Vagina (tissue), 2 donors: ENCODE measurements at regions not wholly inside any gene's neighbourhood (a gene's known extent, or its start where the extent isn't known, plus 50 kb on each side); places are given as distances from the start of the nearest gene placed in this dataset.

Experiments used
- DNase-seq, 2 donors: peaks; one replicate each; pipeline ENCODE4 v3.0.0-alpha.2; 2017; ENCODE audit errors: extremely low spot score in 2 of 2
- H3K27ac ChIP-seq: fragments of 200-600 bp; sonication (generic); one replicate; pipeline ENCODE4 v1.5.1; 2019
- H3K27me3 ChIP-seq: fragments of 200-600 bp; sonication (generic); one replicate; pipeline ENCODE4 v1.5.1; 2019
- H3K36me3 ChIP-seq, 2 donors: fragments of 200-600 bp; sonication (generic); one replicate each; pipeline ENCODE4 v1.5.1; 2017 to 2019
- H3K4me1 ChIP-seq: fragments of 200-600 bp; sonication (generic); one replicate; pipeline ENCODE4 v1.5.1; 2019
- H3K4me3 ChIP-seq, 2 donors: fragments of 200-600 bp; sonication (generic); 1 replicate in 1 of 2; 2 replicates in 1 of 2; pipeline ENCODE4 v1.5.1; 2016 to 2019
- H3K9me3 ChIP-seq: fragments of 200-600 bp; sonication (generic); one replicate; pipeline ENCODE4 v1.5.1; 2019
- CTCF ChIP-seq, 3 experiments: fragments of 450-650 bp in 2 of 3; fragments of 200-600 bp in 1 of 3; sonication (generic) in 1 of 3; IDR thresholded peaks; one replicate each; pipeline ENCODE4 v1.5.1; 2017 to 2019; ENCODE audit warnings: antibody characterized with exemption in 3 of 3, mild to moderate bottlenecking in 2 of 3, moderate library complexity in 2 of 3
- POLR2A ChIP-seq, 2 donors: fragments of 450-650 bp; IDR thresholded peaks; one replicate each; pipeline ENCODE4 v1.6.1; 2017; ENCODE audit warnings: antibody characterized with exemption in 2 of 2, mild to moderate bottlenecking in 2 of 2, moderate library complexity in 2 of 2
- POLR2AphosphoS5 ChIP-seq, 2 donors: sonication (generic); formaldehyde crosslinking; IDR thresholded peaks; one replicate each; pipeline ENCODE4 v1.9.0; 2017; ENCODE audit warnings: antibody characterized with exemption in 2 of 2, mild to moderate bottlenecking in 2 of 2, low read depth in 1 of 2; ENCODE audit not compliant: insufficient read depth in 1 of 2
- intact Hi-C: fragments of 100-400 bp; cut with DNase I; formaldehyde crosslinking; loops from one replicate; pipeline ENCODE4 v1.15.1; 2023

GRCh38 chr1:4468804-4469514 is 185.4 kb upstream of the AJAP1 start:
- H3K4me1 ChIP-seq, result no peaks in the 10 kb centered on the region
- no peak for DNase-seq
- TF ChIP-seq CTCF (IDR thresholded peaks at IDR 0.05), result no peak
- TF ChIP-seq POLR2AphosphoS5 (IDR thresholded peaks at IDR 0.05; ENCODE audit: insufficient read depth in 1 of 2, low read depth in 1 of 2), result no peak
- no peaks in the 10 kb centered on the region for H3K36me3 ChIP-seq
- H3K4me3 ChIP-seq, result no peak overlapping the region
- intact Hi-C loops, result no loop called here
- H3K9me3 ChIP-seq, result no peaks in the 10 kb centered on the region
- H3K27me3 ChIP-seq, result no peaks in the 10 kb centered on the region
- no peak overlapping the region for H3K27ac ChIP-seq

- intact Hi-C loops, result no loop called here
- Histone ChIP-seq H3K27me3 (no peaks in the 10 kb centered on the region), H3K4me1 (no peaks in the 10 kb centered on the region), H3K27ac (no peak overlapping the region), H3K9me3 (no peaks in the 10 kb centered on the region), H3K36me3 (no peaks in the 10 kb centered on the region), H3K4me3 (no peak overlapping the region)
- no peak for TF ChIP-seq POLR2A (IDR thresholded peaks at IDR 0.05)
- TF ChIP-seq CTCF (IDR thresholded peaks at IDR 0.05), result no peak
- no peak for TF ChIP-seq POLR2AphosphoS5 (IDR thresholded peaks at IDR 0.05; ENCODE audit: insufficient read depth in 1 of 2, low read depth in 1 of 2)
- no peak for DNase-seq
These were observed 178.0 kb upstream of the AJAP1 start for GRCh38 chr1:4476394-4476793.

DNA sequence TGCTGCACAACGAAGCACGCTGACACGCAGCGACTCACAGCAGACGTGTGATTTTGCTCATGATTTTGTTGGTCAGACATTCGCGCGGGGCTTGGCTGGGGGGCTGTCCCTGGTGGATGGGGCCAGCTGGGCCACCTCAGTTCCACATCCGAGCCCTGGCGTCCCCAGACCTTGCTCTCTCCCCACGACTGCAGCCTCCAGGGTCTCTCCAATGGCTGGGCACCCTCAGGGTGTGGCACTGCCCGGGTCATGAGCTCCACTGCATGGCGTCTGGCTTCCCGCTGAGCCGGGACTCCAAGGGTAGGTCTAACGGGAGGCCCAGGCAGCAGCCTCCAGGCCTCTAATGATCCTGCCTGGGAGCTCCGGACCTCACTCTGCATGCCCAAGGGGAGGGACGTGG is 173.0 kb upstream of the AJAP1 start:
- no peak overlapping the region for H3K4me3 ChIP-seq
- no peaks in the 10 kb centered on the region for H3K9me3 ChIP-seq
- no peak for TF ChIP-seq POLR2AphosphoS5 (IDR thresholded peaks at IDR 0.05; ENCODE audit: insufficient read depth in 1 of 2, low read depth in 1 of 2)
- no peak for TF ChIP-seq CTCF (IDR thresholded peaks at IDR 0.05)
- TF ChIP-seq POLR2A (IDR thresholded peaks at IDR 0.05), result no peak
- H3K4me1 ChIP-seq, result no peaks in the 10 kb centered on the region
- H3K27ac ChIP-seq, result no peak overlapping the region
- DNase-seq, result no peak
- H3K27me3 ChIP-seq, result no peaks in the 10 kb centered on the region
- no peaks in the 10 kb centered on the region for H3K36me3 ChIP-seq
- intact Hi-C loops, result no loop called here

DNA sequence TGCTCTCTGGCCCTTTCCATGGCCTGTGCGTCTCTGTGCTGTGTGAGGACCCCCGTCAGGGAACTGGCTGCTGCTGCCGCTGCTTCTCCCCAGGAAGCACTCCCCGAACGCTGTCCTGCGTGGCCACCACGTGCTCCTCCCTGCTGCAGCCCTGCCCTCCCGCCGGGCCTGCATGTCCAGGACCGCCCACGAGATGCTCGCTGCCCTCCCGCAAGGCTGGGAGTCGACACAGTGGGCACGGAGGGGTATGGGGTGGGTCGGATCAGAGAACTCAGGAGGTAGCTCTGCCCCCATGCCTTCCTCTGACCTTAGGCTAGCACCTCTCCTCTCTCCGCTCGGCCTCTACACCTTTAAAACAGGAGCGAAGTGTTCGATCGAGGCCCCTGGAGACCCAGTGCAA is 171.9 kb upstream of the AJAP1 start:
- intact Hi-C loops, result no loop called here
- DNase-seq, result no peak

More for the DNA sequence above, 171.9 kb upstream of the AJAP1 start:
- no peak for TF ChIP-seq CTCF (IDR thresholded peaks at IDR 0.05)
- TF ChIP-seq POLR2A (IDR thresholded peaks at IDR 0.05), result no peak
- no peak for TF ChIP-seq POLR2AphosphoS5 (IDR thresholded peaks at IDR 0.05; ENCODE audit: insufficient read depth in 1 of 2, low read depth in 1 of 2)
- no peaks in the 10 kb centered on the region for H3K27me3 ChIP-seq
- no peaks in the 10 kb centered on the region for H3K36me3 ChIP-seq
- no peaks in the 10 kb centered on the region for H3K9me3 ChIP-seq
- H3K4me1 ChIP-seq, result no peaks in the 10 kb centered on the region
- no peak overlapping the region for H3K27ac ChIP-seq
- H3K4me3 ChIP-seq, result no peak overlapping the region
